HUES6 (cell line): ENCODE measurements at regions not wholly inside any gene's neighbourhood (a gene's known extent, or its start where the extent isn't known, plus 50 kb on each side); places are given as distances from the start of the nearest gene placed in this dataset.

Experiments
- H3K27ac ChIP-seq: 2 replicates; pipeline ENCODE4 v1.7.0; 2013; ENCODE audit warnings: low read depth, mild to moderate bottlenecking, low read length, inconsistent platforms
- H3K27me3 ChIP-seq: 2 replicates; pipeline ENCODE4 v1.6.1; 2013; ENCODE audit warnings: low read length; ENCODE audit not compliant: control insufficient read depth, insufficient read depth
- H3K36me3 ChIP-seq: 2 replicates; pipeline ENCODE4 v1.6.1; 2013; ENCODE audit warnings: low read length; ENCODE audit not compliant: control insufficient read depth, insufficient read depth
- H3K4me1 ChIP-seq: 2 replicates; pipeline ENCODE4 v1.6.1; 2013; ENCODE audit warnings: low read length; ENCODE audit not compliant: control insufficient read depth, insufficient read depth
- H3K4me3 ChIP-seq: 2 replicates; pipeline ENCODE4 v1.5.1; 2013; ENCODE audit warnings: low read depth, low read length
- H3K9ac ChIP-seq: one replicate; pipeline ENCODE4 v1.6.1; 2013; ENCODE audit warnings: mild to moderate bottlenecking, low read length
- H3K9me3 ChIP-seq: 2 replicates; pipeline ENCODE4 v1.6.1; 2013; ENCODE audit warnings: low read depth, low read length; ENCODE audit not compliant: control insufficient read depth, insufficient read depth

DNA sequence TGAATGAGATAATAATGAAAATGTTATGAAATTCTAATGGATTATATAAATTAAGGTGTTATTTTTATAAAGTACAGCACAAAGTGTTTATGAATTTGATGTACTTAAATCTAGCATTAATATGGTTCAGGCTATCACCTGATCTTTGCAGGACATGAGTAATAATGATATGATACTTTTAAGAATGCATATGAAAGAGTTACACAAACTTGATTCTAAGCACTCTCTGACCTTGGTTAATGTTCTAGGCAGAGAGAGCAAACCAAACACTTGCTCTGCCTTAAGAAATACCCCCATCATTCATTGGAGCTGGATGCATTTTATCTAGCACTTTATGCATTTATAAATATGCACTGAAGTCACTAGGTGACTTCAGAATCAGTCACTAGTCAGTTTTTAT is 942.2 kb upstream of the CDH8 start:
- Histone ChIP-seq H3K4me1 (no peaks in the 10 kb centered on the region), H3K9ac (no peak overlapping the region), H3K9me3 (no peaks in the 10 kb centered on the region), H3K36me3 (no peaks in the 10 kb centered on the region), H3K4me3 (no peak overlapping the region), H3K27ac (no peak overlapping the region), H3K27me3 (no peaks in the 10 kb centered on the region)

DNA sequence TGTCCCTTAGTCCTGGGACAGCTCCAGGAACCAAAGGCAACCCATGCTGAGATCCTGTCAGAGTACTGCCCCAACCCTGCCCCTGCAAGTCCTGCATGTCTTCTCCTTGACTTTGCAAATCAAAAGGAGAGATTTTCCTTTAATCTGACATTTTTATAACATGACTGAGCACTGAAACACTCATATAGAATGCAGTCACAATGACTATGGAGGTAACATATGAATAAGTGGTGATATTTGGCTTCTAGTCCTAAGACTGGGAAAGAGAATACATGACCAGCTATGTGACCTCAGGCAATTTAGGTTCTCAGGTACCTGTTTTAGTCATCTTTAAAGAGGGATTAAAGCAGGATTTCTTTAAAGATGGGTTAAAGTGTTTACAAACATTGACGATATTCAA is 941.6 kb upstream of the CDH8 start:
- H3K27ac ChIP-seq = no peak overlapping the region
- no peaks in the 10 kb centered on the region for H3K4me1 ChIP-seq
- no peak overlapping the region for H3K4me3 ChIP-seq
- H3K9me3 ChIP-seq = no peaks in the 10 kb centered on the region
- H3K27me3 ChIP-seq = no peaks in the 10 kb centered on the region
- no peak overlapping the region for H3K9ac ChIP-seq
- no peaks in the 10 kb centered on the region for H3K36me3 ChIP-seq

DNA sequence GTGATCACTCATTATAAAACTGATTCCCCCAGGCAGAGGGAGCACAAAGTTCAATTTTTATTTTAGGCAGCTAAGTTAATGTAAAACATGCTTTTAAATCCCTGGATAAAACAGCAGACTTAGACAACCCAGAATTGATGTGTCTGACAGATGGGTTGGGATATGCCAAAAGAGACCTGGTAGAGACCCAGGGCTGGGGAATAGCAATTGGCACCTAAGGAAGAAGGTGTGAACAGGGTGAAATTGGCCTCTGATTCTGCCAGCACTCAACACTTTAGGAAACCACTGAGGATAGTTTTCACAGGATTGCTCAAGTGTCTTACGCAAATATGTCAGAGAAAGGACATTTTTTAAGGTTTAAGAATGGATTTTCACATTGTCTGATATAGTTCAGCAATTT is 938.2 kb upstream of the CDH8 start:
- Histone ChIP-seq H3K27ac (no peak overlapping the region), H3K4me3 (no peak overlapping the region), H3K9me3 (no peaks in the 10 kb centered on the region), H3K4me1 (no peaks in the 10 kb centered on the region), H3K9ac (no peak overlapping the region), H3K27me3 (no peaks in the 10 kb centered on the region), H3K36me3 (no peaks in the 10 kb centered on the region)

DNA sequence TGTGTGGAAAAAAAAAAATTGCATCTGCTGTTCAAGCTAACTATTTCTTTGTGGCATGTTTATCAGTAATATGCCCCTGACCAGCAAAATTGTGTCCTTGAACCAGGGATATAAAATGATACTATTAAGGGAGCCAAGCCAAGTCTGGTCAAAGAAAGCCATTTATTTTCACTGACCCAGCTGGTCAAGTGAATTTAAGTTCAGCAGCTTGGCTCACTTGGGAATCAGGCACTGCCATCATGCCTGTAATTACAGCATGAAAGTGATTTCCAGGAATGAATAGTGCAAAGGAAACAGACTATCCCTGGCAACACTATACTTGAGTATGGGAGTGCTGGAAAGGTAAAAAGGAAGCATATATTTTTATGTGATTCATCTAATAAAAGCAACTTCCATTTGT is 934.6 kb upstream of the CDH8 start:
- Histone ChIP-seq H3K36me3 (no peaks in the 10 kb centered on the region), H3K4me3 (no peak overlapping the region), H3K9ac (no peak overlapping the region), H3K9me3 (no peaks in the 10 kb centered on the region), H3K27ac (no peak overlapping the region), H3K4me1 (no peaks in the 10 kb centered on the region), H3K27me3 (no peaks in the 10 kb centered on the region)

DNA sequence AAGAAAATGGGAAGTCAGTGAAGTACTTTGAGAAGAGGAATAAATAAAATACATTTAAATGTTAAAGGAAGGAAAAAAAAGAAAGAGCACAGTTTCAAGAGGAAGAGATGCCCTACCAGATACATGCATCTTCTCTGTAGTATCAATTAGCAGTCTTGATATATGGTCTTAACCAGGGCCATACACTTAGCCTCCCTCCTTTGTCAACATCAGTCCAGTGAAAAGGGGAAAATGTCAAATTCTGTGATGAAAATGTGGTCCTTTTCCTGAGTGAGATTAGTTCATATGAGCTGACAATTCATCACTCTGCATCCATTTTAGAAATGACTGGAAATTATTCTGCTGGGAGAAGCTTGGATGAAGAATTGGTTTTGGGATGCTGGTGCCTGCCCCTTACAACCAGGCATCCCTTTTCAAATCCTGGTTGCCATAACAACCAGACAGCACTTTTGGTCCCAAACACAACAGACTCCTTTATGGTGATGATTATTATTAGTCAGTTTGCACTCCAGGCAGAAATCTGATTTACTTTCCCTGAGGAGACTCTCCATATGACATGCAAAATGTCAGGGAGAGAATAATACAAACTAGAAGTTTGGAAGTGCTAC is 933.6 kb upstream of the CDH8 start:
- Histone ChIP-seq H3K9ac (no peak overlapping the region), H3K27ac (no peak overlapping the region)

DNA sequence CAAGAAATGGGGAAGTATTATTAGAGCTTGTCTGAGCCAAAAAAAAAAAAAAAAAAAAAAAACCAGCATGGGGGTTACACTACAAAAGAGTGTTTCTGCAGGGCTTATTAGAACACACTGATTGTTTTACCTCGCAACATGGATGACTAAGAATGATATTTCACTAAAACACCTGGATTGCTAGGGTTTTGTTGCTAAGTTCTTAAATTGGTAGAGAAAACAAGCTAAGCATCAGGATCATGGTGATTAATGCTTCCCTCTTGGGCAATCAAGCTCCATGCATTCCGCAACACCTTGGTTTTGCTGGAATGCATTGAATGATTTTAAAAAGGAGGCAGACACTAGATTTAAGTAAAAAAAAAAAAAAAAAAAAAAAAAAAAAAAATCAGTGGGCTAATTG is 931.4 kb upstream of the CDH8 start:
- Histone ChIP-seq H3K4me1 (no peaks in the 10 kb centered on the region), H3K9ac (no peak overlapping the region), H3K36me3 (no peaks in the 10 kb centered on the region), H3K27me3 (no peaks in the 10 kb centered on the region), H3K4me3 (no peak overlapping the region), H3K9me3 (no peaks in the 10 kb centered on the region), H3K27ac (no peak overlapping the region)

More for the DNA sequence above, 933.6 kb upstream of the CDH8 start:
- no peaks in the 10 kb centered on the region for H3K36me3 ChIP-seq
- H3K4me1 ChIP-seq = no peaks in the 10 kb centered on the region
- no peaks in the 10 kb centered on the region for H3K27me3 ChIP-seq
- no peaks in the 10 kb centered on the region for H3K9me3 ChIP-seq
- no peak overlapping the region for H3K4me3 ChIP-seq

DNA sequence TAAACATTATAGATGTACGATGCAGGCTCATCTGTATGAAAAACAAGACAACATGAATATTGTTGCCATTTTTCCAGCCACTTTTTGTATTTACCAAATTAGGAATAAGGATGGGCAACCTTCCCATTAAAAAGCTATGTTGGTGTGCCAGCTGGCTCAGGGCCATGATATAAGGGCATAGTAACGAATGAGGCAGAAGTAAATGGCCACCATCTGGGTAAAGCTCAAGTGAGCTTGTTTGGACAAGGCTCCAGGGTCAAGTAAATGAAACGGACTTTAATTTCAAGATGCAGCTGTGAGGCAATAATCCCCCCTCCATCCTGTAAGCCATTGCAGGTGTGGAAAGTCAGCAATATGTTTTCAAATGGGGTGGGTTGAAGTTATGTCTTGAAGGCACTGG is 930.9 kb upstream of the CDH8 start:
- H3K4me3 ChIP-seq = no peak overlapping the region
- H3K4me1 ChIP-seq = no peaks in the 10 kb centered on the region
- H3K9ac ChIP-seq = no peak overlapping the region
- H3K27ac ChIP-seq = no peak overlapping the region
- no peaks in the 10 kb centered on the region for H3K27me3 ChIP-seq
- H3K9me3 ChIP-seq = no peaks in the 10 kb centered on the region
- no peaks in the 10 kb centered on the region for H3K36me3 ChIP-seq

DNA sequence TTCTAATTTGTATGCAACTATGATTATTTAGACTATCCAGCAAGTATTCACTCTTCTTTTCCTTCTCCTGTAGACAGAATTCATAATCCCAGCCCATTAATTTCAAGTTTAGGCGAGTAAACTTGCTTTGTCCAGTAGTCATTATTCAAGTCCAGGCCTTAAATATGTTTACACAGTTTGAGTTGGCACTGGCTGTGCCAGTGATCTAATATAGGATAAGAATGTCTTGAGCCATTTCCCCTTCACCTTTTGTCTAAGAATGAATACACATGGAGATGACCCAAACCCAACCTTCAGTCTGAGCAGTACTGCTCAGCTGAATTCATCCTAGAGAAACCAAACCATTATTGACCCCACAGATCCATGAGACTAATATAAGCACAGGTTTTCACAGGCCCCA is 930.4 kb upstream of the CDH8 start:
- no peak overlapping the region for H3K4me3 ChIP-seq
- no peaks in the 10 kb centered on the region for H3K9me3 ChIP-seq
- no peaks in the 10 kb centered on the region for H3K27me3 ChIP-seq
- no peaks in the 10 kb centered on the region for H3K4me1 ChIP-seq
- H3K9ac ChIP-seq = no peak overlapping the region
- H3K27ac ChIP-seq = no peak overlapping the region
- H3K36me3 ChIP-seq = no peaks in the 10 kb centered on the region

DNA sequence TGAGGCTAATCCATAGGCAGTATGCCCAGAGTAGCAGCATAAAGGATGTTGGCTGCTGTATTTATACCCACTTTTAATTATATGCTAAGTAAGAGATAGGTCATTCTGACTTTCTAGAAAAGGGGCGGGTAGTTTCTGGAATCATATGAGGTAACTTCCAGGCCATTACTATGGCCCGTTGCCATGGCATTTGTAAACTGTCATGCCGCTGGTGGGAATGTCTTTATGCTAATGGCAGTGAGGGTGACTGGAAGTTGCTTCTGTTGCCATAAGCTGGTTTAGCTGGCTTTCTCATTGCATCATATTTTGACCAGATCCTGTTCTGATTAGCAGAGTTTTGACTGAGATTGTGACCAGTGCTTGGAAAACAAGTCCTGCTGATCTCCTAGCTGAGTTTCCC is 929.6 kb upstream of the CDH8 start:
- H3K9me3 ChIP-seq = no peaks in the 10 kb centered on the region
- H3K27ac ChIP-seq = no peak overlapping the region
- no peak overlapping the region for H3K4me3 ChIP-seq
- H3K4me1 ChIP-seq = no peaks in the 10 kb centered on the region
- no peaks in the 10 kb centered on the region for H3K27me3 ChIP-seq
- H3K36me3 ChIP-seq = no peaks in the 10 kb centered on the region
- H3K9ac ChIP-seq = no peak overlapping the region

DNA sequence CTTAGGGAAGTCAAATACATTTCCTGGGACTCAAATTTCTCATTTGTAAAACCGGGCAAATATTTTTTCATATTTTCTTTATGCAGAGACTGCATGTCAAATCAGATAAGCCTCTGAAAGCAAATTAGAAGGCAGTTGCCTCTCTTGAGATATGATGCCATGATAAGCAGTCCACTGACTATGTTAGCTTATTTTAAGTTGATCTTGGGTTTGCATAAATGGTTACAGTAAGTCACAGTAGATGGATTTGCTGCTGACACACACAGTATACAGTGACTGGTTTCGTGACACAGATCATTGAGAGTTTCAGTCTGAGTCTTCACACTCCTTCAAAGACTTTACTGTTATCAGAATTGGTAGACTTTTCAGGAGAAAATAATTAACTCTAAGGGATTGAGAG is 927.6 kb upstream of the CDH8 start:
- H3K9me3 ChIP-seq = no peaks in the 10 kb centered on the region
- H3K27me3 ChIP-seq = no peaks in the 10 kb centered on the region
- no peak overlapping the region for H3K27ac ChIP-seq

DNA sequence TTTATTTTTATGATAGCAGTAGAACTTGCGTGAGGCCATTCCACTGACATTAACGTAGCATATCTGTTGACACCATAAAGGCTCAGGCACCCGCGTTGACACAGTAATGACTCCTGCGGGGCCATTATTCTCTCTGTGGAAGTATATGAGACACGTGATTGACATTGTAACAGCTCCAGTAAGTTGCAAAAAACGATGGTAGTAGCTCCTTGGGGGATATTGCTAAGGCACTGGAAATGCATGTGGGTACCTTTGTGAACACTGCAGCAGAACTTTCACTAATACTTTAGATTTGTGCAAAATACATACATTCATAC is 918.8 kb upstream of the CDH8 start:
- Histone ChIP-seq H3K9ac (no peak overlapping the region), H3K4me1 (peaks cover 27% of the 10 kb centered on the region; the same call in 1 of the 2 replicates), H3K4me3 (no peak overlapping the region), H3K27me3 (no peaks in the 10 kb centered on the region), H3K36me3 (no peaks in the 10 kb centered on the region), H3K27ac (no peak overlapping the region), H3K9me3 (no peaks in the 10 kb centered on the region)

More for the DNA sequence above, 927.6 kb upstream of the CDH8 start:
- H3K36me3 ChIP-seq = no peaks in the 10 kb centered on the region
- H3K4me1 ChIP-seq = no peaks in the 10 kb centered on the region
- H3K4me3 ChIP-seq = no peak overlapping the region
- no peak overlapping the region for H3K9ac ChIP-seq
